IPS-NIHi7 (cell line): ENCODE measurements at regions not wholly inside any gene's neighbourhood (a gene's known extent, or its start where the extent isn't known, plus 50 kb on each side); places are given as distances from the start of the nearest gene placed in this dataset.
"Not testable (repeated sequence)": the region's sequence is repeated elsewhere in the genome, so short reads cannot be mapped to it uniquely, and the experiment has no call there.

ENCODE experiments used
- DNase-seq: peaks from one replicate; pipeline ENCODE4 v3.0.0; 2012; ENCODE audit warnings: mixed read lengths; ENCODE audit errors: extremely low spot score

GRCh38 chr5:129163810-129164378 is 69.3 kb downstream of the ISOC1 start:
- no peak for DNase-seq

- no peak for DNase-seq
These were observed 75.5 kb downstream of the ISOC1 start for GRCh38 chr5:129170050-129170449.

GRCh38 chr5:129171194-129171944 is 76.8 kb downstream of the ISOC1 start:
- DNase-seq, result peak; percentile 12

- no peak for DNase-seq
These were observed 78.0 kb downstream of the ISOC1 start for GRCh38 chr5:129172580-129172979.

- DNase-seq, result no peak
These were observed 79.2 kb downstream of the ISOC1 start for GRCh38 chr5:129173771-129174170.

- DNase-seq, result no peak
These were observed 79.9 kb downstream of the ISOC1 start for GRCh38 chr5:129174480-129174879.

GRCh38 chr5:129177451-129177850 is 82.9 kb downstream of the ISOC1 start:
- DNase-seq, result no peak

GRCh38 chr5:129199308-129199707 is 104.8 kb downstream of the ISOC1 start:
- DNase-seq, result no peak

GRCh38 chr5:129204525-129204924 is 110.0 kb downstream of the ISOC1 start:
- DNase-seq, result no peak

GRCh38 chr5:129216001-129216400 is 121.5 kb downstream of the ISOC1 start:
- no peak for DNase-seq

GRCh38 chr5:129217179-129217578 is 122.6 kb downstream of the ISOC1 start:
- DNase-seq, result no peak

GRCh38 chr5:129223178-129223577 is 128.6 kb downstream of the ISOC1 start:
- DNase-seq, result no peak

- DNase-seq, result no peak
These were observed 134.0 kb downstream of the ISOC1 start for GRCh38 chr5:129228577-129228976.

- peak; percentile 10 for DNase-seq
These were observed 147.2 kb downstream of the ISOC1 start for GRCh38 chr5:129241755-129242154.

- DNase-seq, result no peak
These were observed 148.5 kb downstream of the ISOC1 start for GRCh38 chr5:129243039-129243438.

GRCh38 chr5:129244478-129244877 is 149.9 kb downstream of the ISOC1 start:
- DNase-seq, result no peak

- no peak for DNase-seq
These were observed 150.9 kb downstream of the ISOC1 start for GRCh38 chr5:129245489-129245888.

GRCh38 chr5:129246088-129246487 is 151.5 kb downstream of the ISOC1 start:
- DNase-seq, result no peak

GRCh38 chr5:129249886-129250285 is 155.3 kb downstream of the ISOC1 start:
- no peak for DNase-seq

- DNase-seq, result peak; percentile 62
These were observed 176.8 kb downstream of the ISOC1 start for GRCh38 chr5:129271308-129271707.

- DNase-seq, result no peak
These were observed 176.1 kb upstream of the ADAMTS19 start for GRCh38 chr5:129284010-129284409.

GRCh38 chr5:129294216-129294615 is 165.9 kb upstream of the ADAMTS19 start:
- DNase-seq, result not testable (repeated sequence)

GRCh38 chr5:129306725-129307124 is 153.4 kb upstream of the ADAMTS19 start:
- no peak for DNase-seq

GRCh38 chr5:129322968-129323367 is 137.1 kb upstream of the ADAMTS19 start:
- no peak for DNase-seq
